WTC11 (cell line): ENCODE measurements at regions not wholly inside any gene's neighbourhood (a gene's known extent, or its start where the extent isn't known, plus 50 kb on each side); places are given as distances from the start of the nearest gene placed in this dataset.
"Not testable (repeated sequence)": the region's sequence is repeated elsewhere in the genome, so short reads cannot be mapped to it uniquely, and the experiment has no call there.

Experiments
- ATAC-seq: fragments of 200-7000 bp; cut with Tn5 transposase; 2 replicates; pipeline ENCODE4 v1.10.0; 2021; ENCODE audit warnings: mild to moderate bottlenecking, moderate library complexity
- CTCF ChIA-PET: fragments of 300-600 bp; sonication (Branson Sonifier 250); formaldehyde crosslinking; loops from one replicate; lab custom pipeline; 2021; ENCODE audit warnings: antibody characterized with exemption; lab: Charles Lee
- POLR2A ChIA-PET: fragments of 350-600 bp; sonication (Branson Sonifier 250); formaldehyde crosslinking; loops from one replicate; lab custom pipeline; 2021; ENCODE audit warnings: antibody characterized with exemption; lab: Charles Lee
- DNase-seq: peaks from one replicate; pipeline ENCODE4 v3.0.0; 2021; ENCODE audit warnings: low spot score
- H3K27ac Mint-ChIP-seq: 2 replicates; pipeline ENCODE4 v1.8.0; 2021; ENCODE audit warnings: mixed read lengths
- H3K27me3 Mint-ChIP-seq: 2 replicates; pipeline ENCODE4 v1.8.0; 2021; ENCODE audit warnings: low read depth, mild to moderate bottlenecking, moderate library complexity, mixed read lengths
- H3K36me3 Mint-ChIP-seq: 2 replicates; pipeline ENCODE4 v1.8.0; 2021; ENCODE audit warnings: mixed read lengths
- H3K4me1 Mint-ChIP-seq: 2 replicates; pipeline ENCODE4 v1.8.0; 2022; ENCODE audit warnings: mixed read lengths
- H3K4me3 Mint-ChIP-seq: 2 replicates; pipeline ENCODE4 v1.8.0; 2021; ENCODE audit warnings: mild to moderate bottlenecking, moderate library complexity, mixed read lengths
- H3K9me3 Mint-ChIP-seq: 2 replicates; pipeline ENCODE4 v1.8.0; 2021; ENCODE audit warnings: mixed read lengths
- AFF4 ChIP-seq: sonication (generic); formaldehyde crosslinking; IDR thresholded peaks from 2 replicates; pipeline ENCODE4 v1.8.1; 2023; ENCODE audit warnings: mild to moderate bottlenecking, missing genetic modification reagents, borderline replicate concordance
- AR ChIP-seq: fragments of 250-450 bp; sonication (Bioruptor Pico); IDR thresholded peaks from 2 replicates; pipeline ENCODE4 v1.9.0; 2021; ENCODE audit warnings: mild to moderate bottlenecking
- ATF3 ChIP-seq: sonication (generic); formaldehyde crosslinking; conservative IDR thresholded peaks from 2 replicates; pipeline ENCODE4 v1.8.1; 2022; ENCODE audit warnings: mild to moderate bottlenecking, missing genetic modification reagents
- CREM ChIP-seq: sonication (generic); formaldehyde crosslinking; IDR thresholded peaks from 2 replicates; pipeline ENCODE4 v1.8.1; 2022; ENCODE audit warnings: mild to moderate bottlenecking, missing genetic modification reagents, moderate library complexity
- E2F1 ChIP-seq: sonication (generic); formaldehyde crosslinking; IDR thresholded peaks from 2 replicates; pipeline ENCODE4 v1.8.0; 2022; ENCODE audit warnings: mild to moderate bottlenecking, missing genetic modification reagents
- FOXJ3 ChIP-seq: sonication (generic); formaldehyde crosslinking; IDR thresholded peaks from 2 replicates; pipeline ENCODE4 v1.9.0; 2021; ENCODE audit warnings: missing genetic modification reagents, mild to moderate bottlenecking, borderline replicate concordance
- FOXP1 ChIP-seq: sonication (generic); formaldehyde crosslinking; IDR thresholded peaks from 2 replicates; pipeline ENCODE4 v1.8.0; 2022; ENCODE audit warnings: missing genetic modification reagents, mild to moderate bottlenecking, moderate library complexity, borderline replicate concordance
- GABPB1 ChIP-seq: sonication (generic); formaldehyde crosslinking; IDR thresholded peaks from 2 replicates; pipeline ENCODE4 v1.8.1; 2023; ENCODE audit warnings: mild to moderate bottlenecking, missing genetic modification reagents
- GRHL2 ChIP-seq: fragments of 250-450 bp; sonication (Bioruptor Pico); IDR thresholded peaks from 2 replicates; pipeline ENCODE4 v1.8.0; 2022; ENCODE audit warnings: mild to moderate bottlenecking, moderate library complexity; ENCODE audit not compliant: insufficient replicate concordance, severe bottlenecking
- MXD4 ChIP-seq: fragments of 250-450 bp; sonication (Bioruptor Pico); IDR thresholded peaks from 2 replicates; pipeline ENCODE4 v1.8.0; 2021; ENCODE audit warnings: mild to moderate bottlenecking, moderate library complexity, borderline replicate concordance
- PREB ChIP-seq: sonication (generic); formaldehyde crosslinking; IDR thresholded peaks from 2 replicates; pipeline ENCODE4 v1.8.1; 2022; ENCODE audit warnings: mild to moderate bottlenecking, missing genetic modification reagents, moderate library complexity, borderline replicate concordance
- SOX15 ChIP-seq: fragments of 250-450 bp; sonication (Bioruptor Pico); IDR thresholded peaks from 2 replicates; pipeline ENCODE4 v1.9.0; 2021; ENCODE audit warnings: mild to moderate bottlenecking
- SP1 ChIP-seq: sonication (generic); formaldehyde crosslinking; conservative IDR thresholded peaks from 2 replicates; pipeline ENCODE4 v1.8.1; 2022; ENCODE audit warnings: missing genetic modification reagents
- TEAD1 ChIP-seq: sonication (generic); formaldehyde crosslinking; IDR thresholded peaks from 2 replicates; pipeline ENCODE4 v1.8.0; 2022; ENCODE audit warnings: mild to moderate bottlenecking, missing genetic modification reagents
- USF2 ChIP-seq: sonication (generic); formaldehyde crosslinking; IDR thresholded peaks from 2 replicates; pipeline ENCODE4 v1.8.1; 2023; ENCODE audit warnings: mild to moderate bottlenecking, missing genetic modification reagents, moderate library complexity
- ZBTB43 ChIP-seq: sonication (generic); formaldehyde crosslinking; IDR thresholded peaks from 2 replicates; pipeline ENCODE4 v1.8.1; 2023; ENCODE audit warnings: mild to moderate bottlenecking, missing genetic modification reagents
- ZNF219 ChIP-seq: sonication (generic); formaldehyde crosslinking; IDR thresholded peaks from 2 replicates; pipeline ENCODE4 v1.8.0; 2023; ENCODE audit warnings: missing genetic modification reagents, mild to moderate bottlenecking, borderline replicate concordance
- ZNF396 ChIP-seq: fragments of 250-450 bp; sonication (Bioruptor Pico); IDR thresholded peaks from 2 replicates; pipeline ENCODE4 v1.8.0; 2021; ENCODE audit warnings: mild to moderate bottlenecking, moderate library complexity, borderline replicate concordance
- ZNF425 ChIP-seq: fragments of 250-450 bp; sonication (Bioruptor Pico); conservative IDR thresholded peaks from 2 replicates; pipeline ENCODE4 v1.9.0; 2021; ENCODE audit warnings: mild to moderate bottlenecking

GRCh38 chr10:42138023-42138422 lies 500.3 kb downstream of the ZNF33B start:
- peaks cover 48% of the 10 kb centered on the region for H3K36me3 Mint-ChIP-seq
- peaks cover 50% of the 10 kb centered on the region for H3K9me3 Mint-ChIP-seq
- ATAC-seq, CTCF ChIA-PET, DNase-seq, POLR2A ChIA-PET, H3K4me1 Mint-ChIP-seq, H3K4me3 Mint-ChIP-seq, H3K27ac Mint-ChIP-seq: not testable (repeated sequence)
- peaks cover 21% of the 10 kb centered on the region for H3K27me3 Mint-ChIP-seq

GRCh38 chr10:42113158-42113450 lies 525.3 kb downstream of the ZNF33B start:
- ChIA-PET POLR2A (no interaction called here), CTCF (no interaction called here)
- H3K4me3 Mint-ChIP-seq: no peak overlapping the region
- no peak for TF ChIP-seq E2F1 (CRISPR knock-in tag)
- TF ChIP-seq ZNF396 (CRISPR knock-in tag): no peak
- TF ChIP-seq GRHL2: no peak
- no peak for TF ChIP-seq ZBTB43 (CRISPR knock-in tag)
- no peak for TF ChIP-seq CREM (CRISPR knock-in tag)
- TF ChIP-seq PREB (CRISPR knock-in tag): no peak
- no peak for TF ChIP-seq AR (CRISPR knock-in tag)
- TF ChIP-seq SP1: no peak
- no peak for TF ChIP-seq AFF4
- no peak for TF ChIP-seq ZNF425 (CRISPR knock-in tag)
- TF ChIP-seq MXD4 (CRISPR knock-in tag): no peak
- TF ChIP-seq FOXP1: no peak
- no peak for TF ChIP-seq USF2 (CRISPR knock-in tag)
- no peak for TF ChIP-seq FOXJ3 (CRISPR knock-in tag)
- TF ChIP-seq ZNF219 (CRISPR knock-in tag): no peak
- TF ChIP-seq GABPB1 (CRISPR knock-in tag): no peak
- no peak for TF ChIP-seq ATF3 (CRISPR knock-in tag)
- TF ChIP-seq TEAD1 (CRISPR knock-in tag): no peak
- TF ChIP-seq SOX15 (CRISPR knock-in tag): no peak
- ATAC-seq: no peak
- H3K4me1 Mint-ChIP-seq: no peaks in the 10 kb centered on the region
- H3K27me3 Mint-ChIP-seq: peaks cover 4% of the 10 kb centered on the region; the same call in 1 of the 2 replicates
- H3K36me3 Mint-ChIP-seq: peaks cover 43% of the 10 kb centered on the region
- DNase-seq: no peak
- H3K27ac Mint-ChIP-seq: no peak overlapping the region
- peaks cover 52% of the 10 kb centered on the region for H3K9me3 Mint-ChIP-seq
